K562 (cell line): ENCODE measurements at regions not wholly inside any gene's neighbourhood (a gene's known extent, or its start where the extent isn't known, plus 50 kb on each side); places are given as distances from the start of the nearest gene placed in this dataset.

Source experiments
- ATAC-seq: fragments of 200-7000 bp; cut with Tn5 transposase; 3 replicates; pipeline ENCODE4 v1.9.1; 2020; ENCODE audit warnings: moderate library complexity
- BruUV-seq: library from RNA; stranded (reverse); fragments of 400-500 nt; replicated peaks from 2 replicates; lab custom pipeline; 2021; lab: Mats Ljungman, UMichigan
- CTCF ChIA-PET: fragments of 300-600 bp; formaldehyde crosslinking; extraction: SDS; loops from one replicate; lab custom pipeline; 2021; ENCODE audit warnings: low intra/inter-chr PET ratio; lab: Yijun Ruan, JAX
- POLR2A ChIA-PET: fragments of 300-600, 350-650 bp; sonication (Branson Sonifier 250); formaldehyde crosslinking; extraction: SDS; loops from one replicate; lab custom pipeline; 2021; ENCODE audit warnings: antibody characterized with exemption, inconsistent platforms; lab: Yijun Ruan, JAX
- DNase-seq, 4 experiments: peaks; one replicate each; pipeline versions ENCODE4 v3.0.0 to v3.0.0-alpha.2; 2011 to 2018; ENCODE audit warnings: low spot score in 3 of 4, mixed read lengths in 3 of 4; ENCODE audit errors: extremely low read depth in 1 of 4
- FAIRE-seq: peaks from 2 replicates; lab custom pipeline; 2011; peaks lifted over from hg19 to GRCh38; lab: Jason Lieb, UNC
- H2AFZ ChIP-seq: 2 replicates; pipeline ENCODE4 v1.6.0; 2011; ENCODE audit warnings: low read depth, low read length, control low read depth, inconsistent platforms
- H3K27ac ChIP-seq: fragments of 200-600 bp; 3 replicates; pipeline ENCODE4 v1.8.0; 2011; ENCODE audit warnings: low read depth, mild to moderate bottlenecking, control low read depth, inconsistent platforms, low read length, moderate library complexity, mixed read lengths; ENCODE audit errors: extremely low read depth
- H3K27me3 ChIP-seq, 2 experiments: fragments of 300-600 bp in 1 of 2; 2 replicates in 1 of 2; 3 replicates in 1 of 2; pipeline versions ENCODE4 v1.6.0 to v1.8.0; 2011; ENCODE audit warnings: inconsistent platforms in 2 of 2, low read length in 2 of 2, mild to moderate bottlenecking in 1 of 2, mixed read lengths in 1 of 2, moderate library complexity in 1 of 2; ENCODE audit not compliant: control insufficient read depth in 2 of 2, insufficient read depth in 2 of 2
- H3K36me3 ChIP-seq: fragments of 300-600 bp; 3 replicates; pipeline ENCODE4 v1.8.0; 2011; ENCODE audit warnings: mild to moderate bottlenecking, low read length, inconsistent platforms; ENCODE audit not compliant: control insufficient read depth, insufficient read depth
- H3K4me1 ChIP-seq, 2 experiments: fragments of 200-600 bp in 1 of 2; replicated peaks in 1 of 2; 2 replicates in 1 of 2; 3 replicates in 1 of 2; pipeline versions ENCODE4 v1.5.1 to v1.8.0; 2011; ENCODE audit warnings: inconsistent platforms in 2 of 2, low read length in 2 of 2, mild to moderate bottlenecking in 1 of 2, mixed read lengths in 1 of 2, moderate library complexity in 1 of 2; ENCODE audit not compliant: control insufficient read depth in 2 of 2, insufficient read depth in 2 of 2
- H3K4me2 ChIP-seq: 2 replicates; pipeline ENCODE4 v1.6.1; 2011; ENCODE audit warnings: low read length, control low read depth, inconsistent platforms, mixed read lengths; ENCODE audit not compliant: insufficient read depth
- H3K4me3 ChIP-seq: fragments of 200-600 bp; sonication (generic), shearing (Covaris generic); 2 replicates; pipeline ENCODE4 v1.5.1; 2016; ENCODE audit warnings: control low read depth, inconsistent platforms
- H3K79me2 ChIP-seq: fragments of 200-600 bp; 3 replicates; pipeline ENCODE4 v1.8.0; 2011; ENCODE audit warnings: low read length, inconsistent platforms; ENCODE audit not compliant: control insufficient read depth, insufficient read depth
- H3K9ac ChIP-seq, 2 experiments: 2 replicates each; pipeline versions ENCODE4 v1.6.0 to v1.6.1; 2011; ENCODE audit warnings: low read depth in 2 of 2, low read length in 2 of 2, control low read depth in 1 of 2, inconsistent platforms in 1 of 2, mild to moderate bottlenecking in 1 of 2, mixed read lengths in 1 of 2; ENCODE audit not compliant: insufficient read depth in 1 of 2
- H3K9me1 ChIP-seq: one replicate; pipeline ENCODE4 v1.6.0; 2011; ENCODE audit warnings: inconsistent platforms, mild to moderate bottlenecking, low read length, moderate library complexity; ENCODE audit not compliant: control insufficient read depth, insufficient read depth
- H3K9me3 ChIP-seq: replicated peaks from 2 replicates; pipeline ENCODE4 v1.5.1; 2011; ENCODE audit warnings: low read depth, low read length, inconsistent platforms; ENCODE audit not compliant: control insufficient read depth, insufficient read depth
- H4K20me1 ChIP-seq: replicated peaks from 2 replicates; pipeline ENCODE4 v1.6.1; 2011; ENCODE audit warnings: low read length, inconsistent platforms, mixed read lengths; ENCODE audit not compliant: control insufficient read depth, insufficient read depth
- ADNP ChIP-seq: fragments of 200-800 bp; sonication (Bioruptor generic); IDR thresholded peaks from 2 replicates; pipeline ENCODE4 v1.6.1; 2016; ENCODE audit warnings: missing genetic modification characterization, missing compliant biosample characterization
- ARID2 ChIP-seq: fragments of 450-650 bp; IDR thresholded peaks from 2 replicates; pipeline ENCODE4 v1.6.1; 2017; ENCODE audit warnings: antibody characterized with exemption, mild to moderate bottlenecking
- CC2D1A ChIP-seq: fragments of 450-650 bp; IDR thresholded peaks from 2 replicates; pipeline ENCODE4 v1.6.1; 2017; ENCODE audit warnings: mild to moderate bottlenecking
- ETV1 ChIP-seq: fragments of 450-650 bp; conservative IDR thresholded peaks from 2 replicates; pipeline ENCODE4 v1.6.1; 2016; ENCODE audit warnings: missing genetic modification characterization, control low read depth, low read depth, missing compliant biosample characterization
- ILF3 ChIP-seq: fragments of 450-650 bp; IDR thresholded peaks from 2 replicates; pipeline ENCODE4 v1.6.1; 2018; ENCODE audit warnings: antibody characterized with exemption, mild to moderate bottlenecking, moderate library complexity, borderline replicate concordance
- KDM1A ChIP-seq, 2 experiments: fragments of 450-650 bp; IDR thresholded peaks; 2 replicates each; pipeline ENCODE4 v1.6.1; 2016; ENCODE audit warnings: mild to moderate bottlenecking in 2 of 2
- MAFF ChIP-seq: IDR thresholded peaks from 2 replicates; pipeline ENCODE4 v1.6.1; 2012; ENCODE audit warnings: low read length, improper control_type of control experiment
- MED1 ChIP-seq: sonication (generic); formaldehyde crosslinking; IDR thresholded peaks from 2 replicates; pipeline ENCODE4 v1.8.1; 2023; ENCODE audit warnings: missing genetic modification reagents, borderline replicate concordance
- MEF2A ChIP-seq: IDR thresholded peaks from 2 replicates; pipeline ENCODE4 v1.6.1; 2011; ENCODE audit warnings: low read depth, mild to moderate bottlenecking, low read length, moderate library complexity; ENCODE audit not compliant: control insufficient read depth
- RBFOX2 ChIP-seq: fragments of 200-400 bp; formaldehyde crosslinking; IDR thresholded peaks from 2 replicates; pipeline ENCODE4 v1.6.1; 2017; ENCODE audit warnings: low read depth, mild to moderate bottlenecking, low read length, moderate library complexity
- SMAD3 ChIP-seq: fragments of 450-650 bp; formaldehyde crosslinking; conservative IDR thresholded peaks from 2 replicates; pipeline ENCODE4 v1.4.0; 2020; ENCODE audit warnings: mild to moderate bottlenecking
- SMARCA4 ChIP-seq: fragments of 450-650 bp; IDR thresholded peaks from 2 replicates; pipeline ENCODE4 v1.6.1; 2016
- YBX1 ChIP-seq: fragments of 450-650 bp; IDR thresholded peaks from 2 replicates; pipeline ENCODE4 v1.7.1; 2016; ENCODE audit warnings: mild to moderate bottlenecking
- ZNF354B ChIP-seq: fragments of 250-450 bp; sonication (Bioruptor Pico); IDR thresholded peaks from 2 replicates; pipeline ENCODE4 v1.4.0; 2020
- ZSCAN32 ChIP-seq: fragments of 450-650 bp; formaldehyde crosslinking; IDR thresholded peaks from 2 replicates; pipeline ENCODE4 v1.4.0; 2020; ENCODE audit warnings: mild to moderate bottlenecking, moderate library complexity
- WGBS: fragments of 100-300 bp; shearing (Covaris generic); methylation state at CpG from one replicate; pipeline ENCODE4 v1.1.6; 2016; ENCODE audit warnings: low coverage, mixed read lengths; ENCODE audit not compliant: insufficient coverage; ENCODE audit errors: missing lambda C conversion rate; 5-methylcytosine and 5-hydroxymethylcytosine counted together
- in situ Hi-C: fragments of 300-500 bp; cut with MboI; formaldehyde crosslinking; loops from 4 replicates; pipeline ENCODE4 v1.15.0; 2018; ENCODE audit warnings: inconsistent platforms, mixed read lengths
- intact Hi-C: fragments of 100-400 bp; cut with micrococcal nuclease; formaldehyde crosslinking; loops from 2 replicates; pipeline ENCODE4 v1.14.2; 2022
- TF ChIP-seq, protein P1 (sequence below): fragments of 200-800 bp; sonication (Bioruptor generic); IDR thresholded peaks from 2 replicates; pipeline ENCODE4 v1.6.1; 2017; ENCODE audit warnings: missing genetic modification characterization, missing compliant biosample characterization
- TF ChIP-seq, protein P2 (sequence below): fragments of 450-650 bp; IDR thresholded peaks from 2 replicates; pipeline ENCODE4 v1.6.1; 2016; ENCODE audit warnings: low read depth

DNA sequence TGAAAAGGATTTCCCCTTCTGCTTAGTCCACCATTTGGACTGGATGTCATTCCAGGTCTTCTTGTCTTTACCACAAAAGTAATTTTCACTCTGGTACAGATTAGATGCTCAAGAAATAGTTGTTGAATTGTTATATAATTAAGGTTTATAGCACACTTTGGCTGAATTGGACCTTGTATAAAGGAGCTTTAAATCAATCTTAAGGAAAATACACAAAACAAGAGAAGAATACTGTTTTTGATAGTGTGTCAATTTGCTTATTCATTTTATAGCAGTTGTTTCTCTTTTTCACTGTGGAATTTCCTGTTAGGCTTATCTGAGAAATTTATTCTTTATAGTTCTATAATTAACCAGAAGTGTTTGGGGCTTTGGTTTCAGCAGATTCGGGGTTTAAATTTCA, 62.7 kb upstream of the TDRD3 start:
- H3K4me2 ChIP-seq: no peak overlapping the region
- no peaks in the 10 kb centered on the region; a peak in 1 of 5 replicates for H3K4me1 ChIP-seq
- BruUV-seq: no TSS peak
- intact Hi-C loops (no loop called here), in situ Hi-C loops (loop anchor here (10.0 to 25.0 kb wide), 2 partner anchors 660 to 947 kb away; no protein-coding TSS in a partner anchor)
- H3K27ac ChIP-seq: no peak overlapping the region
- H3K27me3 ChIP-seq: no peaks in the 10 kb centered on the region
- 0% methylated on average over 1 of the region's 1 CpG for WGBS
- H3K9me1 ChIP-seq: no peaks in the 10 kb centered on the region
- POLR2A ChIA-PET: interaction anchor here (0.6 kb wide), 1 partner anchor 636 kb away, joined by 3 read pairs; no protein-coding TSS in a partner anchor
- no peak overlapping the region for H3K4me3 ChIP-seq
- FAIRE-seq: no peak
- no peak for DNase-seq
- CTCF ChIA-PET: no interaction called here
- no peak overlapping the region for H3K9ac ChIP-seq
- H3K79me2 ChIP-seq: no peaks in the 10 kb centered on the region
- no peaks in the 10 kb centered on the region for H3K9me3 ChIP-seq
- ATAC-seq: no peak
- H2AFZ ChIP-seq: no peak overlapping the region
- H4K20me1 ChIP-seq: no peaks in the 10 kb centered on the region
- no peaks in the 10 kb centered on the region for H3K36me3 ChIP-seq
- TF ChIP-seq MAFF (no peak), YBX1 (no peak), ETV1 (tag) (no peak), ARID2 (no peak), CC2D1A (no peak), ADNP (tag) (no peak), ZSCAN32 (CRISPR knock-in tag) (no peak), MED1 (CRISPR knock-in tag) (no peak), KDM1A (IDR thresholded peaks at IDR 0.05) (no peak), ILF3 (no peak), RBFOX2 (no peak), ZNF354B (no peak), SMAD3 (no peak), SMARCA4 (no peak), MEF2A (no peak)
- TF ChIP-seq, protein P1, sequence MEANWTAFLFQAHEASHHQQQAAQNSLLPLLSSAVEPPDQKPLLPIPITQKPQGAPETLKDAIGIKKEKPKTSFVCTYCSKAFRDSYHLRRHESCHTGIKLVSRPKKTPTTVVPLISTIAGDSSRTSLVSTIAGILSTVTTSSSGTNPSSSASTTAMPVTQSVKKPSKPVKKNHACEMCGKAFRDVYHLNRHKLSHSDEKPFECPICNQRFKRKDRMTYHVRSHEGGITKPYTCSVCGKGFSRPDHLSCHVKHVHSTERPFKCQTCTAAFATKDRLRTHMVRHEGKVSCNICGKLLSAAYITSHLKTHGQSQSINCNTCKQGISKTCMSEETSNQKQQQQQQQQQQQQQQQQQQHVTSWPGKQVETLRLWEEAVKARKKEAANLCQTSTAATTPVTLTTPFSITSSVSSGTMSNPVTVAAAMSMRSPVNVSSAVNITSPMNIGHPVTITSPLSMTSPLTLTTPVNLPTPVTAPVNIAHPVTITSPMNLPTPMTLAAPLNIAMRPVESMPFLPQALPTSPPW: no peak
- TF ChIP-seq, protein P2, sequence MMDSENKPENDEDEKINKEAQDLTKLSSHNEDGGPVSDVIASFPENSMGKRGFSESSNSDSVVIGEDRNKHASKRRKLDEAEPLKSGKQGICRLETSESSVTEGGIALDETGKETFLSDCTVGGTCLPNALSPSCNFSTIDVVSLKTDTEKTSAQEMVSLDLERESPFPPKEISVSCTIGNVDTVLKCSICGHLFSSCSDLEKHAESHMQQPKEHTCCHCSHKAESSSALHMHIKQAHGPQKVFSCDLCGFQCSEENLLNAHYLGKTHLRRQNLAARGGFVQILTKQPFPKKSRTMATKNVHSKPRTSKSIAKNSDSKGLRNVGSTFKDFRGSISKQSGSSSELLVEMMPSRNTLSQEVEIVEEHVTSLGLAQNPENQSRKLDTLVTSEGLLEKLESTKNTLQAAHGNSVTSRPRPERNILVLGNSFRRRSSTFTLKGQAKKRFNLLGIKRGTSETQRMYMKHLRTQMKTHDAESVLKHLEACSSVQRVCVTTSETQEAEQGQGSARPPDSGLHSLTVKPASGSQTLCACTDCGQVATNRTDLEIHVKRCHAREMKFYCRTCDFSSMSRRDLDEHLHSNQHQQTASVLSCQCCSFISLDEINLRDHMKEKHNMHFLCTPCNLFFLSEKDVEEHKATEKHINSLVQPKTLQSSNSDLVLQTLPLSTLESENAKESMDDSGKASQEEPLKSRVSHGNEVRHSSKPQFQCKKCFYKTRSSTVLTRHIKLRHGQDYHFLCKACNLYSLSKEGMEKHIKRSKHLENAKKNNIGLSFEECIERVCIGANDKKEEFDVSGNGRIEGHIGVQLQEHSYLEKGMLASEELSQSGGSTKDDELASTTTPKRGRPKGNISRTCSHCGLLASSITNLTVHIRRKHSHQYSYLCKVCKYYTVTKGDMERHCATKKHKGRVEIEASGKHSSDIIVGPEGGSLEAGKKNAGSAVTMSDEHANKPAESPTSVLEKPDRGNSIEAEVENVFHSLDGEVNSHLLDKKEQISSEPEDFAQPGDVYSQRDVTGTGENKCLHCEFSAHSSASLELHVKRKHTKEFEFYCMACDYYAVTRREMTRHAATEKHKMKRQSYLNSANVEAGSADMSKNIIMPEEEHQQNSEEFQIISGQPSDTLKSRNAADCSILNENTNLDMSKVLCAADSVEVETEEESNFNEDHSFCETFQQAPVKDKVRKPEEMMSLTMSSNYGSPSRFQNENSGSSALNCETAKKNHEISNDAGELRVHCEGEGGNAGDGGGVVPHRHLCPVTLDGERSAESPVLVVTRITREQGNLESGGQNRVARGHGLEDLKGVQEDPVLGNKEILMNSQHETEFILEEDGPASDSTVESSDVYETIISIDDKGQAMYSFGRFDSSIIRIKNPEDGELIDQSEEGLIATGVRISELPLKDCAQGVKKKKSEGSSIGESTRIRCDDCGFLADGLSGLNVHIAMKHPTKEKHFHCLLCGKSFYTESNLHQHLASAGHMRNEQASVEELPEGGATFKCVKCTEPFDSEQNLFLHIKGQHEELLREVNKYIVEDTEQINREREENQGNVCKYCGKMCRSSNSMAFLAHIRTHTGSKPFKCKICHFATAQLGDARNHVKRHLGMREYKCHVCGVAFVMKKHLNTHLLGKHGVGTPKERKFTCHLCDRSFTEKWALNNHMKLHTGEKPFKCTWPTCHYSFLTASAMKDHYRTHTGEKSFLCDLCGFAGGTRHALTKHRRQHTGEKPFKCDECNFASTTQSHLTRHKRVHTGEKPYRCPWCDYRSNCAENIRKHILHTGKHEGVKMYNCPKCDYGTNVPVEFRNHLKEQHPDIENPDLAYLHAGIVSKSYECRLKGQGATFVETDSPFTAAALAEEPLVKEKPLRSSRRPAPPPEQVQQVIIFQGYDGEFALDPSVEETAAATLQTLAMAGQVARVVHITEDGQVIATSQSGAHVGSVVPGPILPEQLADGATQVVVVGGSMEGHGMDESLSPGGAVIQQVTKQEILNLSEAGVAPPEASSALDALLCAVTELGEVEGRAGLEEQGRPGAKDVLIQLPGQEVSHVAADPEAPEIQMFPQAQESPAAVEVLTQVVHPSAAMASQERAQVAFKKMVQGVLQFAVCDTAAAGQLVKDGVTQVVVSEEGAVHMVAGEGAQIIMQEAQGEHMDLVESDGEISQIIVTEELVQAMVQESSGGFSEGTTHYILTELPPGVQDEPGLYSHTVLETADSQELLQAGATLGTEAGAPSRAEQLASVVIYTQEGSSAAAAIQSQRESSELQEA: no peak
